ENCODE measurements at regions not wholly inside any gene's neighbourhood (a gene's known extent, or its start where the extent isn't known, plus 50 kb on each side); places are given as distances from the start of the nearest gene placed in this dataset.
A peak's percentile ranks its signal among the peaks of the same experiment; 100 is the strongest.

DNA sequence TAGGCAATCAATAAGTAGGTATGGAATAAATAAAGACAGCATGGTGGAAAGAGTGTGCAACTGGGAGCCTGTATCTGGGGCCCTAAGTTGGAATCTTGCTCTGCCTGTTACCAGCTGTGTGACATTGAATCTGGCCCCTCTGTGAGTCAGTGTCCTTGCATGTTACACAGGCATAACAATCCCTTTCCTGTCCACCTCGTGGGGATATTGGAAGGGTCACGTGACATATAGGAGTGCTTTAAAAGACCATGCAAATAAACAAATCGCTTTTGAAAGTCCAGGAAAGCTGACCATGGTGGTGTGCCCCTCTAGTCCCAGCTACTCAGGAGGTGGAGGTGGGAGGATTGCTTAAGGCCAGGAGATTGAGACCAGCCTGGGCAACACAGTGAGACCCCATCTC is 51.1 kb upstream of the VRK1 start:
- H3K27ac ChIP-seq (ENCODE audit: insufficient read depth, low read depth, low read length) = no peak overlapping the region
- H3K79me2 ChIP-seq (ENCODE audit: control insufficient read depth, insufficient read depth, low read length) = no peaks in the 10 kb centered on the region
- no TSS peak for BruUV-seq (replicated peaks)
- ChIA-PET CTCF (interaction anchor here (1.4 kb wide), 1 partner anchor 11 kb away, joined by 4 read pairs; no protein-coding TSS in a partner anchor), POLR2A (no interaction called here)
- no peaks in the 10 kb centered on the region for H3K4me1 ChIP-seq (ENCODE audit: control insufficient read depth, extremely low read depth, insufficient read depth, low read length)
- H3K27me3 ChIP-seq (ENCODE audit: control insufficient read depth in 2 of 2, insufficient read depth in 2 of 2, low read length in 2 of 2) = peaks cover 3% of the 10 kb centered on the region in 2 experiments
- dilution Hi-C loops (cut with MboI; ENCODE audit: extremely low pct_ligation_motif_present, low sequenced_read_pairs) (no loop called here), intact Hi-C loops (cut with micrococcal nuclease) (loop anchor here (10.0 kb wide), 1 partner anchor 451 kb away; no protein-coding TSS in a partner anchor)
- TF ChIP-seq, protein P1, sequence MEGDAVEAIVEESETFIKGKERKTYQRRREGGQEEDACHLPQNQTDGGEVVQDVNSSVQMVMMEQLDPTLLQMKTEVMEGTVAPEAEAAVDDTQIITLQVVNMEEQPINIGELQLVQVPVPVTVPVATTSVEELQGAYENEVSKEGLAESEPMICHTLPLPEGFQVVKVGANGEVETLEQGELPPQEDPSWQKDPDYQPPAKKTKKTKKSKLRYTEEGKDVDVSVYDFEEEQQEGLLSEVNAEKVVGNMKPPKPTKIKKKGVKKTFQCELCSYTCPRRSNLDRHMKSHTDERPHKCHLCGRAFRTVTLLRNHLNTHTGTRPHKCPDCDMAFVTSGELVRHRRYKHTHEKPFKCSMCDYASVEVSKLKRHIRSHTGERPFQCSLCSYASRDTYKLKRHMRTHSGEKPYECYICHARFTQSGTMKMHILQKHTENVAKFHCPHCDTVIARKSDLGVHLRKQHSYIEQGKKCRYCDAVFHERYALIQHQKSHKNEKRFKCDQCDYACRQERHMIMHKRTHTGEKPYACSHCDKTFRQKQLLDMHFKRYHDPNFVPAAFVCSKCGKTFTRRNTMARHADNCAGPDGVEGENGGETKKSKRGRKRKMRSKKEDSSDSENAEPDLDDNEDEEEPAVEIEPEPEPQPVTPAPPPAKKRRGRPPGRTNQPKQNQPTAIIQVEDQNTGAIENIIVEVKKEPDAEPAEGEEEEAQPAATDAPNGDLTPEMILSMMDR (IDR thresholded peaks at IDR 0.05; ENCODE audit: extremely low read depth in 1 of 2, insufficient read depth in 1 of 2, low read depth in 1 of 2, low read length in 2 of 2) = no peak
- no peak for TF ChIP-seq POLR2A (IDR thresholded peaks at IDR 0.05; ENCODE audit: low read depth, low read length)
- no peak overlapping the region for H2AFZ ChIP-seq (ENCODE audit: low read depth, low read length)
- H3K9ac ChIP-seq (replicated peaks; ENCODE audit: extremely low read depth, insufficient read depth, low read length) = no peak overlapping the region
- H3K9me1 ChIP-seq (replicated peaks; ENCODE audit: control insufficient read depth, extremely low read depth, insufficient read depth, low read length) = no peaks in the 10 kb centered on the region
- H3K4me3 ChIP-seq (replicated peaks in 1 of 3; ENCODE audit: insufficient read depth in 1 of 3, low read depth in 1 of 3, low read length in 3 of 3) = no peak overlapping the region
- H3K9me3 ChIP-seq (replicated peaks; ENCODE audit: control insufficient read depth, insufficient read depth, low read length) = no peaks in the 10 kb centered on the region
- DNase-seq (ENCODE audit: low read depth, low spot score) = peak; percentile 3
- no peaks in the 10 kb centered on the region for H4K20me1 ChIP-seq (replicated peaks; ENCODE audit: control insufficient read depth, extremely low read depth, insufficient read depth, low read length)
- H3K4me2 ChIP-seq (ENCODE audit: insufficient read depth, low read length) = no peak overlapping the region
- H3K36me3 ChIP-seq (ENCODE audit: control insufficient read depth in 2 of 2, extremely low read depth in 1 of 2, insufficient read depth in 2 of 2, low read length in 2 of 2) = no peaks in the 10 kb centered on the region
- FAIRE-seq = no peak

DNA sequence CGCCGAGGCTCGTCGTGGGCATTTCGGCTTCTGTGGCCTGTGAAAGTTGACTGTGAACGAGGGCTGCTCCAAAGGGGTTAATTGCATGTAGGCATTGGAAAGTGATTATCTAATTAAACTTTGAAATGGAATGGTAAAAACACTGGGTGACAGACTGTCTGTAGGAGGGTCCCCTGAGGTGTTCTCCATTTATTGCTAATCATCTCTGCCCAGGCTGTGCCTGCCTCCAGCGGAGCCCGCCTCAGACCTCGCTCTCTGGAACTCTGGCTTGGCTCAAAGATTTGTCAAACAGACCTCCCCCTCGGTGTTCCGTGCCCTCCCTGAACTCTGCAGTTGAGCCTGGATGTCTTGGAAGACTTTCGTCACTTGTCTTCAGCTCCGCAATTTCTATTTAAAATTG is 50.2 kb upstream of the VRK1 start:
- H3K36me3 ChIP-seq (ENCODE audit: control insufficient read depth in 2 of 2, extremely low read depth in 1 of 2, insufficient read depth in 2 of 2, low read length in 2 of 2) = no peaks in the 10 kb centered on the region
- no peaks in the 10 kb centered on the region for H3K79me2 ChIP-seq (ENCODE audit: control insufficient read depth, insufficient read depth, low read length)
- ChIA-PET CTCF (interaction anchor here (0.8 kb wide), 1 partner anchor 106 kb away, joined by 3 read pairs; no protein-coding TSS in a partner anchor), POLR2A (no interaction called here)
- H3K4me3 ChIP-seq (replicated peaks in 1 of 3; ENCODE audit: insufficient read depth in 1 of 3, low read depth in 1 of 3, low read length in 3 of 3) = no peak overlapping the region
- H3K9me1 ChIP-seq (replicated peaks; ENCODE audit: control insufficient read depth, extremely low read depth, insufficient read depth, low read length) = no peaks in the 10 kb centered on the region
- H2AFZ ChIP-seq (ENCODE audit: low read depth, low read length) = no peak overlapping the region
- no peak overlapping the region for H3K9ac ChIP-seq (replicated peaks; ENCODE audit: extremely low read depth, insufficient read depth, low read length)
- no peak for FAIRE-seq
- no peak for TF ChIP-seq GATA2 (IDR thresholded peaks at IDR 0.05; ENCODE audit: insufficient read depth, insufficient read length, low read depth, low read length)
- TF ChIP-seq, protein P1 (IDR thresholded peaks at IDR 0.05; ENCODE audit: extremely low read depth in 1 of 2, insufficient read depth in 1 of 2, low read depth in 1 of 2, low read length in 2 of 2) = no peak
- no peak for TF ChIP-seq POLR2AphosphoS5 (IDR thresholded peaks at IDR 0.05; ENCODE audit: insufficient read depth, low read depth, low read length)
- no peak for TF ChIP-seq POLR2A (IDR thresholded peaks at IDR 0.05; ENCODE audit: low read depth, low read length)
- TF ChIP-seq JUN (IDR thresholded peaks at IDR 0.05; ENCODE audit: borderline replicate concordance, insufficient read depth, insufficient read length, low read depth) = no peak
- TF ChIP-seq, protein P2, sequence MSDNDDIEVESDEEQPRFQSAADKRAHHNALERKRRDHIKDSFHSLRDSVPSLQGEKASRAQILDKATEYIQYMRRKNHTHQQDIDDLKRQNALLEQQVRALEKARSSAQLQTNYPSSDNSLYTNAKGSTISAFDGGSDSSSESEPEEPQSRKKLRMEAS (IDR thresholded peaks at IDR 0.05; ENCODE audit: insufficient read depth, insufficient read length) = no peak
- TF ChIP-seq MYC (IDR thresholded peaks at IDR 0.05; ENCODE audit: low read depth, low read length) = no peak
- TF ChIP-seq EZH2 (IDR thresholded peaks at IDR 0.05; ENCODE audit: borderline replicate concordance, low read depth, low read length, severe bottlenecking) = no peak
- TF ChIP-seq FOS (IDR thresholded peaks at IDR 0.05; ENCODE audit: borderline replicate concordance, insufficient read depth, low read length) = no peak
- no peaks in the 10 kb centered on the region for H3K4me1 ChIP-seq (ENCODE audit: control insufficient read depth, extremely low read depth, insufficient read depth, low read length)
- no peak for DNase-seq (ENCODE audit: low read depth, low spot score)
- no TSS peak for BruUV-seq (replicated peaks)
- intact Hi-C loops (cut with micrococcal nuclease) (loop anchor here (10.0 kb wide), 1 partner anchor 452 kb away; no protein-coding TSS in a partner anchor), dilution Hi-C loops (cut with MboI; ENCODE audit: extremely low pct_ligation_motif_present, low sequenced_read_pairs) (no loop called here)
- H4K20me1 ChIP-seq (replicated peaks; ENCODE audit: control insufficient read depth, extremely low read depth, insufficient read depth, low read length) = no peaks in the 10 kb centered on the region
- no peaks in the 10 kb centered on the region for H3K9me3 ChIP-seq (replicated peaks; ENCODE audit: control insufficient read depth, insufficient read depth, low read length)
- H3K4me2 ChIP-seq (ENCODE audit: insufficient read depth, low read length) = no peak overlapping the region
- no peak overlapping the region for H3K27ac ChIP-seq (ENCODE audit: insufficient read depth, low read depth, low read length)
- peaks cover 0 to 2% of the 10 kb centered on the region in 2 experiments for H3K27me3 ChIP-seq (ENCODE audit: control insufficient read depth in 2 of 2, insufficient read depth in 2 of 2, low read length in 2 of 2)

Measured in endothelial cell of umbilical vein (primary cell).